Panc1 (cell line): ENCODE measurements at regions not wholly inside any gene's neighbourhood (a gene's known extent, or its start where the extent isn't known, plus 50 kb on each side); places are given as distances from the start of the nearest gene placed in this dataset.

ENCODE experiments used
- CTCF ChIP-seq: fragments of 450-650 bp; IDR thresholded peaks from 2 replicates; pipeline ENCODE4 v1.5.1; 2017; ENCODE audit warnings: mild to moderate bottlenecking
- POLR2AphosphoS5 ChIP-seq: IDR thresholded peaks from 2 replicates; pipeline ENCODE4 v1.6.1; 2012; ENCODE audit warnings: mild to moderate bottlenecking, low read depth, low read length, moderate library complexity
- REST ChIP-seq, 2 experiments: IDR thresholded peaks; 2 replicates each; pipeline ENCODE4 v1.6.1; 2011 to 2012; ENCODE audit warnings: low read depth in 2 of 2, control low read depth in 1 of 2, low read length in 1 of 2, mild to moderate bottlenecking in 1 of 2, moderate library complexity in 1 of 2; ENCODE audit not compliant: insufficient read depth in 1 of 2
- SIN3A ChIP-seq: IDR thresholded peaks from 2 replicates; pipeline ENCODE4 v1.6.1; 2012; ENCODE audit warnings: low read depth, mild to moderate bottlenecking, low read length, moderate library complexity, borderline replicate concordance; ENCODE audit not compliant: insufficient read depth
- TCF7L2 ChIP-seq: IDR thresholded peaks from 2 replicates; pipeline ENCODE4 v1.6.1; 2011; ENCODE audit warnings: mild to moderate bottlenecking, low read depth, low read length, inconsistent platforms

- no peak for TF ChIP-seq POLR2AphosphoS5
- TF ChIP-seq REST (IDR thresholded peaks at IDR 0.05; ENCODE audit: insufficient read depth in 1 of 2, low read depth in 2 of 2, low read length in 1 of 2) = no peak
- no peak for TF ChIP-seq CTCF
- no peak for TF ChIP-seq TCF7L2
- TF ChIP-seq SIN3A = no peak
These were observed 149.7 kb upstream of the VANGL1 start for GRCh38 chr1:115492019-115492595.
